HG02798 (cell line): ENCODE measurements at regions not wholly inside any gene's neighbourhood (a gene's known extent, or its start where the extent isn't known, plus 50 kb on each side); places are given as distances from the start of the nearest gene placed in this dataset.

Source experiments
- ATAC-seq: cut with Tn5 transposase; IDR thresholded peaks from one replicate; pipeline ENCODE4 v1.9.1; 2021; ENCODE audit warnings: mild to moderate bottlenecking; ENCODE audit not compliant: unreplicated experiment, poor library complexity

DNA sequence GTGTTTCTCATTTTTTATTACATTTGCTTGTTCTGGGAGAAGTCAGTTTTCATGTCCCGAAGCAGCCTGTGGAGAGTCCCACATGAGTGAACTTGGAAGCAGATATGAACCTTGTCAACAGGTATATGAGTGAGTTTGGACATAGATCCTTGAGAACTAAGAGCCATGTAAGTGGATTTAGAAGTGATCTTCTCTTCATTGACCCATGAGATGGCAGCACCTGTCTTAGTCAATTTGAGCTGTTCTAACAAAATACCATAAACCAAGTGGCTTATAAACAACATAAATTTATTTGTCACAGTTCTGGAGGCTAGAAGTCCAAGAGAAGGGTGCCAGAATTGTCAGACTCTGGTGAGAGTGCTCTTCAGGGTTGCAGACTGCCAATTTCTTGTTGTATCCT, 1043.8 kb downstream of the ADGRL3 start:
- ATAC-seq, result no peak

DNA sequence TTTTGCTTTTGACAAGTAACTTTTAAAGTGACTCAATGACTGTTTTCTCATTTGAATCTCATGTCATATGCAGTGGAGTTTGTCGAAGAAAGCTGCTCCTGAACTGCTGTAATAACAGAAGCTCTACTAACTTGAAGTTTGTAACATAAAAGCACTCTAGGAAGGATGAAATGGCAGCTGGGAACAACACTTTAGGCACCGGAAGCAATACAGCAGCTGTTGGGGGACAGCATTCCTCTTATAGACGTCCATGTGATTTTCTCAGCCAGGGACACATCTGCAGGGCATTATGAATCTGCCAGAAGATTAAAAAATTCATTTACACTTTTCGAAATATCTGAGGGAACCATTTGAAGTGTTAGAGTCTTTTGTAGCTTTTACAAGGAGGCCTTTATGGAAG, 1035.8 kb downstream of the ADGRL3 start:
- ATAC-seq, result no peak

DNA sequence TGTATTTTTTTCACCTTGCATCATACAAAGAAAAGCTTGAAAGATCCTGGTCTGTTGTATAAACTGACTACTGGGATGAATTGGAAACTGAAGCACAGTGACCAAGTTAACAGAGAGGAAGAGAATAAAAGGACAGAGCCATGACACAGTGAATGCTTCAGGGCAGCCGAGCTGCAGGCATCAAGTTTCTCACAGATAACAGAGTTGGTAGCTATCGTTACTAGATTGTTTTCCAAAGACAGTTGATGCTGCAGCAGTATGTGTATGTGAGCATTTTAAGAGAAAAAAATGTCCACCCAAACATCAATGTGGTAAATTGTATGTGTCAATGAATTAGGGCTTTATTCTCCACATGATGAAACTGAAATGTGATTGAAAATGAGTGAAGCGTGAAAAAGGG, 1032.7 kb downstream of the ADGRL3 start:
- ATAC-seq, result no peak

DNA sequence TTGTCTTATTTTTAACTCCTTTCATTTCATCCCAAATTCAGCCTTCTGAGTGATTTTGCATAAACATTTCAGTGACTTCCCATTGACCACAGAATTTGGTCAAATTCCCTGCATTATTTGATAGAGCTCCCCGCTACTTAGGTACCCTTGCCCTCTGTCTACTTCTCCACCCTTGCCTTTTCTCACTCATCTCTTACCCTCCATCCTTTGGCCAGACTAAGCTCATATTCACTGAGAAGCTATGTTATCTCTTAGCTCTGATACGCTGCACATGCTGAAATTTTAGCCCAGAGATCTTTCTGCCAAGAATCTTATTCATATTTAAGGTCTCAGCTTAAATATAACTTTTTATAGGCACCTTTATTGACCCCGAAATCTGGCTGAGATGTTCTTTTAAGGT, 1031.9 kb downstream of the ADGRL3 start:
- ATAC-seq, result no peak

DNA sequence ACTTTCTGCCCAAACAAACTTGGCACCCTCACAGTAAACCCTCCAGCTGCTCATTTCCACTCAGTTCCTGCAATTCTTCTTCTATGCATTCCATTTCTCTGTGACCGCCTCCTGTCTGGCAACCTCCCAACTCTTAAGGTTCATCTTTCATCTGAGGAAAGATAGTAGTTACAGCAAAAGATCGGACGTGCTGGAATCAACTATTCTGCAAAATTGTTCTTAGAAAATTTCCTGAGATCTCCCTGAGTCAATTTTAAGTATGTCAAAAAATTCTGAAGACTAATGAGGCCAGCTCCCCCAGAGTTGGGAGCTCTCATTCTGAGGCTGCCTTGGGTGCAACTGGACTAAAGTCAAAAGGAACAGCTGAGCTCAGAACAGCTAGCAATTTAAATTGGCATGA, 1026.0 kb downstream of the ADGRL3 start:
- ATAC-seq, result no peak

DNA sequence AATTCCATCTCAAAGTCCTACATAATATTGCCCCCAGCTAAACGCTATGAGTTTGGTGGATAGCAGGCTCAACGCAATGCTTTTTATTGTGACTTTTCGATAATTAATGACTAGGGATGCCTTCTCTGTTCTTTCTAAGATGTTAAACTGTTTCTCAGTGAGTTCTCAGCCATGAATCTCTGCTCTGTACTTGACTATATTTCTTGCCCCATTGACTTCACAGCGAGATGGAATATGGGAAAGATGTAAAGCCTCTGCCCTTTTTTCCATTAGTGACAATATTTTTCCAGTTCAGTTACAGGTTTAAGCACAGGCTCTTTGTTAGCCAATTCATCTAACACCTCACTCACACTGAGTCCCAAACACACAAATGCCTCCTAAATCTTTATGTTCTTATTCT, 1022.0 kb downstream of the ADGRL3 start:
- ATAC-seq, result no peak

DNA sequence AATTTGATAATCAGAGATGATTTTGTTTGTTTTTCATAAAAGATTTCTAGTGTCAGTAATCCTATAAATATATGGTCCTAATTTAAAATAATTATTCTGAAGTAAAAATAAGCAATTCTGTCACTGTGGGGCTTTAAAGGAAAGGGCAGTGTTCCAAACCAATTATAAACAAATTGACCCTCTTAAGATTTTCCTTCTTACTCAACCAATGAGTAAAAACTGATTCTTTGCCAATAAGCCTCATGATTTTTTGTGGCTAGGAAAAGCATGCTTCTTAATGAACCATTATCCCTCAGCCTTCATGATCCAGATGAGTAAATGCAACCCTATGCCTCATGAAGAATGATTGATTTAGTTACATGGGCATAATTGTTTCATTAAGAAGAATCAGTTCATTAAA, 1010.4 kb downstream of the ADGRL3 start:
- ATAC-seq, result no peak

DNA sequence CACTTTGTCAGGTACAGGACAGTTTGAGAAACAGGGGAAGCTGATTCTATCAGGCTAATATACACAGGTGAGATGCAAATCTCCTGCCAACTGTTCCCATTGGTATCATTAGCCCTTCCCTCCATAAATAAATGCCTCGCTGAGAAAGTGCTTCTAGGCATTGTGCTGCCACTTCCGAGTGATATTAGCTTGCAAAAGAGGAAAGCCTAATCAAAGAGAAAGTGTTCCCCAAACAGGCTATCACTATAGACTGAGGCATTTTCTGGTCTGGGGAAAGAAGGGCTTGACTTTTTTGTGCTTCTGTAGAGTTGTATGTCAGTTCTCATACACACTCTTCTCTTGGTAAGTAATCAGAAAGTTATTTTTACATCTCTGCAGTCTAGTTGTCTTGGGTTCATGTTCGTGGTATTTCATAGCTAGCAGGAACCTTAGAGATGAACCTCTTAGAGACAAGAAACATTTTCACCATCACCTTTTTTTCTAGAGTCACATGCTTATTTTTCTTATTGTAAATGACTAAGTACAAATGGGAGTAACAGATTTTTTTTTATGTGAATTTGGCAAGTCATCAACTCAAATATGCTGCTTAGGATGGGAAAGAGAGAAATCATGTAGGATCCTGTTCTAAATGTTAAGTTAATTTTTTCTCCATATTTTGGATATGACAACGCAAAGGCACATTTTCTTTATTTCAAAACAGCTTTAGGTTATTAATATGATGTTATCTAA, 1009.8 kb downstream of the ADGRL3 start:
- no peak for ATAC-seq

DNA sequence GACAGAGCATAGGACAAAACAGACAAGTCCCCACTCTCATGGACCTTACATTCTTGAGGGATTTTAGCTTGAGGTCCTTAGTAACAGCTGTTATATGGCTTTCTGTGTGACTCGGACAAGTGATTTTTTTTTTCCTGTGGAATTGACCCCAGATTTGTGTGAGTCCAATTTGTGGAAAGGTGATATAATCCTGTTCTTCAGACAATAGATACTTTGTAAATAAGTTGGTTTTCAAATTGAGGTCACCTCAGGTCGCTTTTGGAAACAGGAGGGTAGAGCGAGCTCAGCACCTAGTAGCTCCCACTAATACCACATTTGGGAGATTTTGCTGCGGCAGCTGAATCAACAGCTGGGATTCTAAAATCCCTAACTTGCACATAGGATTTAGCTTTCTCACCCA, 1008.8 kb downstream of the ADGRL3 start:
- ATAC-seq, result no peak

DNA sequence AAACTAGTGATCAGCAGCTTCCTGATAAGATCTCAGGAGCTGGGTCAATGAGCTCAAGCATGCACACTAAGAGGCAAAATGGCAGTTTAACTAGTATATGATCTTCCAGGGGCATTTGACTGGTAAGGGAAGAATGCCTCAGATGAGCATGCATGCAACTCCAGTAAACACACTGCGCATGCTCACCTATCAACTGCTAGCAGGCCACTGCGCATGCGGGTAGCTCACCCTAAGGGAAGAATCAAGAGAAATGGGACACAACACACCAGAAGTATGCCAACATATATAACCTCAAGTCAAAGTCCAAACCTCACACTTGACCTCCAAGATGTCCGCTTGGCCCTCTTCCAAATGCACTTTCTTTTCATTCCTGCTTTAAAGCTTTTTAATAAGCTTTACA, 1004.0 kb downstream of the ADGRL3 start:
- no peak for ATAC-seq

DNA sequence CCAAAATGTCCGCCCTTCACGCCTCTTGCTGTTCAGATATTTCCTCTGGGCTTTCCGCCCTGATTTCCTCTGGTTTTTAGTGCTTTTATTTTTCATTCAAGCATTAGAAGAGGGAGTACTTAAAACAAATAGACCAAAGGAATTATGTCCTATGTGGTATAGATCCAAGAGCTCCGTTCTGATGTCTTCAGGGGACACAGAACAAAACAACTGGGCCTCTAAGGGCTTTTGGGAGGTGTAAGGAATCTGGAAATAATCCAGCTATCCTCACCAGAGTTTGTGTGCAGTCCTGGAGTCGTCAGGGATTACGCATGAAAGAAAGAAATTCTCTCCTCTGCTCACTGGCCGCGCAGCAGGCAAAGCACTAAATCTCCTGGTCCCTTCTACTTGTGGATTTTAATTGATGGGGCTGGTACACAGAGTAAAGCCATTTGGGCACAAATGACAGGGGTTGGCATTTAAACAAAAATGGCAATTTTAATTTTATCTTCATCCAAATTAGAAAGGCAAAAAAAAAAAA, 999.2 kb downstream of the ADGRL3 start:
- ATAC-seq, result no peak

DNA sequence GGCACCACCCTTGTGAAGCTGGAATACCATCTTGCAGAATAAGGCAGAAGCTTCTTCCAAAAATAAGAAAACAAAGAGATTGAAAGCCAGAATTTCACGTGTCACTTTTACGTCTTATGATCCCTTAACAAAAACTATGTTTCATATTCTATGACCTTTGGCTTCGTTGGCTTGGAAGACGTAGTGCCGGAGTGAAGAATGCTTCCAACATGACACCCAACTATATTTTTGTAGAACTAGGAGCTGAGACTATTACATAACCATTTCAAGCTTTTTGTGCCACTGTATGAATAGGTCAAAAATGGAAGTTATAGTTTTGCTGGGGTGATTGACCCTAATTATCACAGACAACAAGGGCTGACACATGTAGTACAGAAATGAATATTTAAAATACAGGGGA, 996.2 kb downstream of the ADGRL3 start:
- ATAC-seq, result no peak

DNA sequence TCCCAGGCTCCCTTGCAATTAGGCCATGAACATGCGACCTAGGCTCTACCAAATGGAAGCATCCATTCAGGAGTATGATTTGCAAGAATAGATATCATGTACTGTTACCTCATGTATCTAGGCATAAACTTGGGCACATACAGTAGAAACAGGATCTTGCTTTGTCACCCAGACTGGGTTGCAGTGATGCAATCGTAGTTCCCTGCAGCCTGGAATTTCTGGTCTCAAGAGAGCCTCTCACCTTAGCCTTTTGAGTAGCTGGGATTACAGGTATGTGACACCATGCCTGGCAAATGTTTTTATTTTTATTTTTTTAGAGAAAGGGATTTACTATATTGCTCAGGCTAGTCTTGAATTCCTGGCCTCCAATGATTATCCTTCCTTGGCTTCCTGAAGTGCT, 994.2 kb downstream of the ADGRL3 start:
- ATAC-seq, result no peak

DNA sequence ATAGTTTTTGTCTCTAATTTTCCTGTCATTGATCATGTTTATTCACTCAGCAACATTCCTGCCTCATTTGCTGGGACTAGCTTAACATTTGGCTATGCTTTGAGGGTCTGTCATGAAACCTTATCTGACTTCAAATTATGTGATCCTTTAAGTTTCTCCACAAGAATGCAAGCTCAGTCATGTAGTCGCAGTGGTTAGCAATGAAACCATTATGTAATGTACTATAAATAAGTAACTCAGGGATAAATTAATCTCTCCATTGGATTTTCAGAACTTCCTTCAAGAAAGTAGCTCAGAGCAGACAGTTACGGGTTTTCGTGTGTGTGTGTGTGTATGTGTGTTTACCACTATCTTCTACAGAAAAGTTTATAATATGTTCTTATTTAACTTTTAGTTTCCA, 993.6 kb downstream of the ADGRL3 start:
- ATAC-seq, result no peak

DNA sequence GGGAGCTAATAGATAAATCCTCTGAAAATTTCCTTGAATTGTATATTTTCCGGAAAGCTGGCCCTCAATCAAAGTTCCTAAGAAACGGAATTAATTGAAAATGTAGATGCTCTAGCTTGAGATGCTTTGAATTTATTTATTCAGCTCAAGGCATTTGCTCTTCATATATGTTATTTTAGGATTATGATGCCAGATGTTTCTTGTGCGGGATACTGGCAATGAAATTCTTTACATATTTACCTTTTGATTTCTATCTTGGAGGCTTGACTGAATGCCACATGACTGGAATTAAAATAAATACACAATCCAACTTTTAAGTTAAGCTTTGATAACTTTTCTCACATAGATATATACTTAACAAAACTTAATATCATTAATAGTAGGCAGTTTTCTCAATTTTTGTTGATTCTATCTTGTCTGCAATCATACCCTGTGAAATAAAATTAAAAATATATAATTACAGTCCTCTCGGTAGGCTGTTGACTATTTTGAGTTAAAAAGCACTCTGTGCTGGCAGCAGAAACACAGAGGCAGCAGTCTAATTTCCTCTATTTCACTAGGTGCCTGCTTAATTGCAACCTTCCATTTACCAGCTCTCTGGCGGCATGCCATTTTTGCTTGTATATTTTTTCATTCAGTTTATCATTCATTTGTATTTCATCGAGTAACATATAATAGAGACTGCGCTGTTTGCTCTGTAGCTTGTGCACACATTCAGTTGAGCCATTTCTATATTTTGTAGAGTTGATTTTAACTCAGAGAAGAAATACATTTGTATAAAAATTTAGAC, 991.5 kb downstream of the ADGRL3 start:
- no peak for ATAC-seq

DNA sequence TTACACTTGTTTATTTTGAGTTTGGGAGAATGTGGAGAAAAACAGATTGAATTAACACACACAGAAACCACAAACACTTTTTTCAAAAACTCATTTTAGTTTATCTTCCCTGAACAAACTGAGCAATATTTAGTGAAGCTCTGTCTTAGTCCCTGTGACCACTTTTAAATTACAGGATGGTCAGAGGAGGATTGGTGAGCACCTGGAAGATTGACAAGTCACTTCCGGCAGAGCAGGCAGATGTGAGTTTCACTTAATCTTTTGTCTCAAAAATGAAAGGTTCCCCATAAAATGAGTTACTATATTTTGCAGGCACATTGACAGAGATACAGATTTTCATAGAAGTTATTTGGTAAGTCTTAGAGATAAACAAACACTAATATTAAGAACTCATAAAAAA, 970.1 kb downstream of the ADGRL3 start:
- ATAC-seq, result no peak

DNA sequence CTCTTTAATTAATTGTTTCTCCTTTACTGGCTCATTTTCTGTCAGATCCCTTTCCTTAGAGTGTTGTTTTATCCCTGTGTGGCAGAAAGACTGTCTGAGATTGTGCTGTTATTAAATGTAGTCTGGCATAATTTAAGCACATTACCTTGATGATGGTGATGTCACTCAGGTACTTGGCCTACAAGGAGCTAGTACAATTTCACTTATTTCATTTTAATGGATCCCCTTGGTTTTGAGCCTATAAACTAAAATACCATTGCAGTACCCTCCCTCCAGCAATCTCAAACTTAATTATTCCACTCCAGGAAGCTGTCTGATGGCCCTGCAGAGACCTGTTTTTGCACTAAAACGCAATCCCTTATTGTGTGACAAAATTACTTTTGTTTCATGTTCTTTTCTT, 968.6 kb downstream of the ADGRL3 start:
- no peak for ATAC-seq

DNA sequence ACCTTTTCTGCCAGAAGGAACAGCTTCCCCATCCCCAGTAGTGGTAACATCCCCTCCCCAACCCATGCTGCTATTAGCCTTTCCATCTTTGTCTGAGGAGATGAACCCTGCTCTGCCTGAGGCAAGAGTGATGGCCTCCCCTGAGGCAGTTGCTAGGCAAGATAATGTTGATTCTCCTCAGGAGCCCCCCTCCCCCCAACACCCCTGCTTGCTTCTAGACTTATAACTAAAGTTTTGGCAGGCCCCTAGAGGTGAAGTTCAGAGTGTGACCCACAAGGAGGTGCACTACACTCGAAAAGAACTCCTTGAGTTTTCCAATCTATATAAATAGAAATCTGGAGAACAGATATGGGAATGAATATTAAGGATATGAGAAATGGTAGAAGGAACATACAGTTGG, 962.5 kb downstream of the ADGRL3 start:
- no peak for ATAC-seq

DNA sequence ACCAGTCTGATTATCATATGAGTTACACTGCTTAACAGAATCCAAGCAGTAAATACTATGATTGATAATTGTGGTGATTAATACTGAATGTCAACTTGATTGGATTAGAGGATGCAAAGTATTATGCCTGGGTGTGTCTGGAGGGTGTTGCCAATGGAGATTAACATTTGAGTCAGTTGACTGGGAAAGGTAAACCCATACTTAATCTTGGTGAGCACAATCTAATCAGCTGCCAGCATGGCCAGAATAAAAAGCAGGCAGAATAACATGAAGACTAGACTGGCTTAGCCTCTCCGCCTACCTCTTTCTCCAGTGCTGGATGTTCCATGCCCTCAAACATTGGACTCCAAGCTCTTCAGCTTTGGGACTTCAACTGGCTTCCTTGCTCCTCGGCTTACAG, 961.3 kb downstream of the ADGRL3 start:
- no peak for ATAC-seq

DNA sequence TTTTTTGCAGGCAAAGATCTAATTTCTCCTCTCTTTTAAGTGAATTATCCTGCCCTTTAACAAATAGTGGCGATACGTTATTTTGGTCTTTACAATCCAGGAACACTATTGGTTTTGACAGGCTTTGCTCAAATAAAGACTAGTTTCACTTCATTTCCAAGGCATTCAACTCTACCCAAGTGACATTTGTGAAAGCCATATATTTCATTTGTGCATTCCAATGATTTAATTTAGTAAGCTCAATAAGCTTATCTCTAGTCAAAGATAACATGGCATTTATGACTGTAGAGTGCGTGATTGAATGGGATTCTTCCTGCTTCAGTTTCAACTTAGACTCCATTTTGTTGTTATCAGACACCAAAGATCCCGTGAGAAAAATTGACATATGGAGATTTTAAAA, 959.8 kb downstream of the ADGRL3 start:
- ATAC-seq, result no peak

DNA sequence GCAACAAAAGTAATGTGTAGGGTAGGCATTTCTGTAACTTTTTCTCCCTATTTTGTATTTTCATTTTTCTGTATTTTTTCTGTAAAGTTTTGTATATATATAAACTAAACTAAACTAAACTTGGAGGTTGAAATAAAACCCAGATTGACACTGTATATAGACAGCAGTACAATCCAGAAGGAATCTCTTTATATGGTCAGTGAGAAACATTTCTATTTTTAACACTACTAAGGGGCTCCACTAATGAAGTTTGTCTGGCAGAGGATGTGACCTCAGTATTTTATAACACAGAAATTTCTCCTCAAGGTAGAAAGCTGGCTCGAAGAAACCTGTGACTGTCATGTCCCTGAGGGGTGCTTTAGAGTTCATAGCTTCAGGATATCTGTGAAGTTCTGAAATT, 959.2 kb downstream of the ADGRL3 start:
- no peak for ATAC-seq

DNA sequence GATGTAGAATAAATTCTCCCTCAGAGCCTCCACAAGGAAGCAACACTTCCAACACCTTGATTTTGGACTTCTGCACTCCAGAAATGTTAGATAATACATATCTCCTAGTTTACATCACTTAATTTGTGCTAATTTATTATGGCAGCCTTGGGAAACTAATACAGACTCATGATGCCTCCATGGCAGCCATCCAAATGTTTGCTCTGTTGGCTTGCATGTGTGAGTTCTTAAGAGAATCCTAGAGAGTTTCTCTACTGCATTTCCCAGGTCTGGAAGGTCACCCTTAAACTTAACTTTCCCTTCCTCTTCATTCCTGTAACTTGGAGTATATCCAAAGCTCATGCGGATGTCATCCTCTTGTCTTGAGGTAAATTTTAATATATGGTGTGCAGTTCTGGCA, 956.1 kb downstream of the ADGRL3 start:
- no peak for ATAC-seq
